ENCODE measurements at regions not wholly inside any gene's neighbourhood (a gene's known extent, or its start where the extent isn't known, plus 50 kb on each side); places are given as distances from the start of the nearest gene placed in this dataset.

DNA sequence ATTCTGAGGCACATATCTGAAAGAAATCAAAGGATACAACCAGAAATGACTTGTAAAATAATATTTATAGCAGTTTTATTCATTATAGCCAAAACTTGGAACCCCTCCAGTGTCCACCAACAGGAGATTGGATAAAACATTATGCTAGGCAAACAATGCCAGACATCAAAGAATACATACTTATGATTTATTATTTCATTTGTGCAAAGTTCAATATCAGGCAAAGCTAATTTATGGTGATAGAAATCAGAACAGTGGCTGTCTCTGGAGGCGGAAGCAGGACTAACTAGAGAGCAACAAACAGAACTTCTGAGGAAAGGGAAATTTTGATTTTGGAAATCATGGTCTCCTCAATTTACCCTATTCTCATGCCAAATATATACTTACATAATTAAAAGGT lies 193.1 kb downstream of the ICE1 start:
- Histone ChIP-seq H2AFZ (ENCODE audit: low read length) (no peak overlapping the region), H3K23me2 (ENCODE audit: low read depth, low read length) (no peaks in the 10 kb centered on the region), H4K20me1 (replicated peaks in 1 of 2; ENCODE audit: control insufficient read depth in 1 of 2, insufficient read depth in 2 of 2, low read length in 2 of 2) (no peaks in the 10 kb centered on the region), H2BK20ac (ENCODE audit: low read length) (no peak overlapping the region), H4K5ac (ENCODE audit: insufficient read length, low read depth, low read length) (no peak overlapping the region), H3K9me3 (ENCODE audit: insufficient read depth in 2 of 2, low read depth in 1 of 2, low read length in 1 of 2) (no peaks in the 10 kb centered on the region; a peak in 1 of 4 replicates), H4K8ac (ENCODE audit: extremely low read depth, insufficient read depth, low read length) (no peak overlapping the region), H3K18ac (ENCODE audit: extremely low read depth, low read length) (no peak overlapping the region), H3K14ac (ENCODE audit: insufficient read length) (no peak overlapping the region), H3K79me2 (ENCODE audit: control insufficient read depth in 1 of 2, insufficient read depth in 2 of 2, low read length in 2 of 2) (no peaks in the 10 kb centered on the region), H2AK5ac (ENCODE audit: low read depth, low read length) (no peak overlapping the region), H4K91ac (replicated peaks; ENCODE audit: insufficient read length, low read length) (no peak overlapping the region), H2BK5ac (ENCODE audit: low read depth, low read length) (no peak overlapping the region), H3K23ac (ENCODE audit: insufficient read length) (no peak overlapping the region), H3K9ac (replicated peaks in 1 of 4; ENCODE audit: extremely low read depth in 1 of 4, low read depth in 3 of 4, low read length in 3 of 4) (no peak overlapping the region), H3K27me3 (replicated peaks in 1 of 4; ENCODE audit: control insufficient read depth in 3 of 4, extremely low read depth in 1 of 4, insufficient read depth in 3 of 4, low read length in 3 of 4) (no peaks in the 10 kb centered on the region), H2BK12ac (ENCODE audit: low read depth, low read length) (no peak overlapping the region), H3K79me1 (ENCODE audit: low read depth, low read length) (no peaks in the 10 kb centered on the region), H2BK120ac (replicated peaks; ENCODE audit: low read depth, low read length) (no peak overlapping the region), H3K4me2 (ENCODE audit: insufficient read depth in 1 of 2, low read depth in 2 of 2, low read length in 2 of 2) (no peak overlapping the region), H3K4ac (replicated peaks; ENCODE audit: insufficient read length, low read depth, low read length) (no peak overlapping the region), H3K27ac (ENCODE audit: low read depth, low read length) (no peak overlapping the region), H3K36me3 (ENCODE audit: control insufficient read depth in 2 of 4, insufficient read depth in 4 of 4, low read length in 3 of 4) (no peaks in the 10 kb centered on the region), H3K4me1 (replicated peaks in 1 of 4; ENCODE audit: control insufficient read depth in 3 of 4, insufficient read depth in 4 of 4, low read length in 3 of 4) (no peaks in the 10 kb centered on the region), H3K4me3 (ENCODE audit: extremely low read depth in 1 of 4, insufficient read depth in 2 of 4, low read depth in 3 of 4, low read length in 4 of 4) (no peak overlapping the region), H2BK15ac (ENCODE audit: low read length) (no peak overlapping the region), H3K56ac (replicated peaks; ENCODE audit: insufficient read length, low read depth, low read length) (no peak overlapping the region)
- ChIA-PET POLR2A (ENCODE audit: partially characterized antibody) (no interaction called here), CTCF (ENCODE audit: partially characterized antibody) (no interaction called here)
- TF ChIP-seq RBBP5 (IDR thresholded peaks at IDR 0.05; ENCODE audit: borderline replicate concordance, low read depth, low read length) (no peak), SIRT6 (IDR thresholded peaks at IDR 0.05; ENCODE audit: low read length) (no peak), CEBPB (IDR thresholded peaks at IDR 0.05; ENCODE audit: low read depth, low read length) (no peak), HDAC6 (IDR thresholded peaks at IDR 0.05; ENCODE audit: low read depth, low read length) (no peak)
- TF ChIP-seq, protein P1, sequence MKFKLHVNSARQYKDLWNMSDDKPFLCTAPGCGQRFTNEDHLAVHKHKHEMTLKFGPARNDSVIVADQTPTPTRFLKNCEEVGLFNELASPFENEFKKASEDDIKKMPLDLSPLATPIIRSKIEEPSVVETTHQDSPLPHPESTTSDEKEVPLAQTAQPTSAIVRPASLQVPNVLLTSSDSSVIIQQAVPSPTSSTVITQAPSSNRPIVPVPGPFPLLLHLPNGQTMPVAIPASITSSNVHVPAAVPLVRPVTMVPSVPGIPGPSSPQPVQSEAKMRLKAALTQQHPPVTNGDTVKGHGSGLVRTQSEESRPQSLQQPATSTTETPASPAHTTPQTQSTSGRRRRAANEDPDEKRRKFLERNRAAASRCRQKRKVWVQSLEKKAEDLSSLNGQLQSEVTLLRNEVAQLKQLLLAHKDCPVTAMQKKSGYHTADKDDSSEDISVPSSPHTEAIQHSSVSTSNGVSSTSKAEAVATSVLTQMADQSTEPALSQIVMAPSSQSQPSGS (IDR thresholded peaks at IDR 0.05; ENCODE audit: low read length) = no peak
- no peak for DNase-seq (ENCODE audit: low read depth in 1 of 2, low spot score in 2 of 2)
- 89% methylated on average over 1 of the region's 1 CpG; no CpG with 5 or more reads in 1 of the 2 experiments for WGBS, 2 experiments (ENCODE audit: extremely low coverage in 1 of 2, insufficient coverage in 1 of 2, insufficient read length in 1 of 2, insufficient replicate concordance in 2 of 2, low coverage in 1 of 2, low lambda C conversion rate in 2 of 2, missing lambda C conversion rate in 1 of 2)
- no peak for FAIRE-seq

All from H1 (cell line).